HFF-Myc (cell line): ENCODE measurements at regions not wholly inside any gene's neighbourhood (a gene's known extent, or its start where the extent isn't known, plus 50 kb on each side); places are given as distances from the start of the nearest gene placed in this dataset.

Experiments
- DNase-seq: peaks from one replicate; pipeline ENCODE4 v3.0.0-alpha.2; 2011; ENCODE audit warnings: low read depth; ENCODE audit errors: extremely low read depth
- H3K4me3 ChIP-seq: replicated peaks from 2 replicates; pipeline ENCODE4 v1.5.1; 2011; ENCODE audit warnings: low read depth, mild to moderate bottlenecking, control low read depth, low read length
- TF ChIP-seq, protein P1 (sequence below): IDR thresholded peaks from 2 replicates; pipeline ENCODE4 v1.5.1; 2012; ENCODE audit warnings: mild to moderate bottlenecking, low read depth, low read length, control low read depth; ENCODE audit errors: missing control alignments

DNA sequence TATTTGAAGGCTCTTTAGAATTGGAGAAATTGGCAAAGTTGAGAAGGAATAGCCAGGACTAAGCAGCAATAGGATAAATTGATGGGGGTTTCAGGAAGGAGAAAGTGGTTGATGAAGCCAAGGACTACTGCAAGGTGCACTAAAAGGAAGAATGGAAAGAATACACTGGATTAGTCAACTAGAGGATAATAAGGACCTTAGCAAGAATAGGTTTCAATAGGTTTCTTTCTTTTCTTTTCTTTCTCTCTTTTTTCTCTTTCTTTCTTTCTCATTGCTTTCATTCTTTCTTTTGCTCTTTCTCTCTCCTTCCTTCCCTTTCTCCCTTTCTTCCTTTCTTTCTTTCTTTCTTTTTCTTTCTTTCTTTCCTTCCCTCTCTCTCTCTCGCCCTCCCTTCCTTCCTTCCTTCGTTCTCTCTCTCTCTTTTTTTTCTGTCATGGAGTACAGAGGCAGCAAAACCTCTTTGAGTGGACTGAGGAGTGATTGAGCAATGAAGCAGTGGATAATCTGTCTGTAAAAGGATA lies 234.4 kb upstream of the TMC3 start:
- no peak overlapping the region for H3K4me3 ChIP-seq
- TF ChIP-seq, protein P1, sequence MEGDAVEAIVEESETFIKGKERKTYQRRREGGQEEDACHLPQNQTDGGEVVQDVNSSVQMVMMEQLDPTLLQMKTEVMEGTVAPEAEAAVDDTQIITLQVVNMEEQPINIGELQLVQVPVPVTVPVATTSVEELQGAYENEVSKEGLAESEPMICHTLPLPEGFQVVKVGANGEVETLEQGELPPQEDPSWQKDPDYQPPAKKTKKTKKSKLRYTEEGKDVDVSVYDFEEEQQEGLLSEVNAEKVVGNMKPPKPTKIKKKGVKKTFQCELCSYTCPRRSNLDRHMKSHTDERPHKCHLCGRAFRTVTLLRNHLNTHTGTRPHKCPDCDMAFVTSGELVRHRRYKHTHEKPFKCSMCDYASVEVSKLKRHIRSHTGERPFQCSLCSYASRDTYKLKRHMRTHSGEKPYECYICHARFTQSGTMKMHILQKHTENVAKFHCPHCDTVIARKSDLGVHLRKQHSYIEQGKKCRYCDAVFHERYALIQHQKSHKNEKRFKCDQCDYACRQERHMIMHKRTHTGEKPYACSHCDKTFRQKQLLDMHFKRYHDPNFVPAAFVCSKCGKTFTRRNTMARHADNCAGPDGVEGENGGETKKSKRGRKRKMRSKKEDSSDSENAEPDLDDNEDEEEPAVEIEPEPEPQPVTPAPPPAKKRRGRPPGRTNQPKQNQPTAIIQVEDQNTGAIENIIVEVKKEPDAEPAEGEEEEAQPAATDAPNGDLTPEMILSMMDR = no peak
- no peak for DNase-seq

DNA sequence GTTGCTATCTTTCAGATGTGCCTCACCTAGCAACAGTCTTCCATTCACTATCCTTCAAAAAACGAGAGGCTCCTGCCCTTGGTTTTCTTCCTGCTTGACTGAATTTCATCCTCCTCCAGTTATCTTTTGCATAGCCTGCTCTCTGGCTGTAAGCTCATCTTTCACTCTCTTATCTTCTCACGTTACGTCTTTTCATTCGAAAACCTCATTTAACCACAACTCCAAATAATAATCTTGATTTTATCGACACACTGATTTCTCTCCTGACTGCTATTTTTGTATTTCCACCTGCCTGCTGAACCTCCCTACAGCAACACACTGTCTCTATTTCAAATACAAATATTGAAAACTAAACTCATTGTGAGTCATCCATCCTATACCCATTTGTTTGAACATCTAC lies 230.7 kb upstream of the TMC3 start:
- TF ChIP-seq, protein P1 = no peak
- no peak for DNase-seq
- H3K4me3 ChIP-seq = no peak overlapping the region

DNA sequence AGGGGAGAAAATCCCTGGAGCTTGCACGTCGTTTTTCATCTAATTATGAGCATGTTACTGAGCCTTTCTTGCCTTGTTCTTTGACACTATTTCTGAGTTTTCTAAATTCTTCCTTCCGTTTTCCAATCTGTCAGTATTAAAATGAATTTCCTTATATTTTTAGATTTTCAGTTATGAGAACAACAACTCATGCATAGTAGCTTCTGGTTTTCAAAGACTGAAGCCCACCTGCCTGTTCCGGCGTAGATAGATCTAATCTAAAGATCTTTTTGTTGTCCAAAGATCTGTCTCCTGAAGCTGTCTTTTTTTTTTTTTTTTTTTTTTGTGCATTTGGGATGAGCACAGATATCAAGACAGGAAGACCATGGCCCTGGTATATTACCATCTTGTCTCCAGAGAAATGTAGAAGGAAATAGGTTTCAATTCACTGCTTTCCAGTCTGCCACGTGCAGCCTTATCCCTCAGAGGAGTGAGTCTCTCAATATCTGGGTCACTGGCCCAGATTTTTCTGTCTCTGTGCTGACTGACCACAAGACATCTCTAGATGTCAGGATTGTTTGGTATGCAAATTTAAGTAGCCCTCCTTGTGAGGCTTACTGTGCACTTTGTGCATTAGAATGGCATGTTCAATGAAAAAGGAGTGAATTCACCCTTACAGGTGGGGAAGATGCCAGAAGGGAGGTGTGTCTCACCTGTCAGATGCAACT lies 222.3 kb upstream of the TMC3 start:
- H3K4me3 ChIP-seq = no peak overlapping the region
- DNase-seq = no peak
- TF ChIP-seq, protein P1 = no peak

DNA sequence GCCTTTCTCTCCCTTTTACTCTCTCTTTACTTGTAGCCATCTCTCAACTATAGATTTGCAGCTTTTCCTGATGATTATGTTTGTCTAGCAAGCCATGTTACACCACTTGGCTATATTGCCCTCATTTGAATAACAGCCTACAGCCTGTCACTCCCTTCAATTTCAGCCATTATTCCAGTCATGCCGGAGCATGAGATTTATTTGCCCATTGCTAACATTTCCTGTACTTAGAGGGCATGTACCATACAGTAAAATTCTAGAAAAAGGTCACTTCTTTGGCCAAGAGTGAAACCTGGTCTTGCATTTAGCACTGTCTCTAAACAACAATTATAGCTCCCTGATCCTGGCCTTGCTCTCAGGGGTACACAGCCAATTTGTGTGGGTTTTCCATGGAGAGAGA lies 221.7 kb upstream of the TMC3 start:
- TF ChIP-seq, protein P1 = no peak
- no peak for DNase-seq
- no peak overlapping the region for H3K4me3 ChIP-seq

DNA sequence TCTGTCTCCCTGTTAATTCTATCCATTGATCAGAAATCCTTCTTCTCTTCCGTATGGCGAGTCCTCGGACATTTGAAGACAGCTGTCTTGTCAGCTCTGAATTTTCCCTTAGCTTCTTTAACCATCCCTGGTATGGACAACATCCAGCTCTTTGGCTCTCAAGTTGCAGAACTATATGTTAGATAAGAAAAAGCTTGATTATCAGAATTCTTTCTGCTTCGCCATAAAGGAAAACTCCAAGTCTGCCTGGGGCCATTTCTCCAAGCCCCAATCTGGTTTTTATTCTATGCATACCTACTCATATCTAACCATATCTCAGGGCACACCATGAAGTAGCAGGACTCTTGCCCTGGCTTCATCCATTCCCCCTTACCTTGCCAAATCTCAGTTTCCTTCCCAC lies 215.7 kb upstream of the TMC3 start:
- TF ChIP-seq, protein P1 = no peak
- no peak overlapping the region for H3K4me3 ChIP-seq

DNA sequence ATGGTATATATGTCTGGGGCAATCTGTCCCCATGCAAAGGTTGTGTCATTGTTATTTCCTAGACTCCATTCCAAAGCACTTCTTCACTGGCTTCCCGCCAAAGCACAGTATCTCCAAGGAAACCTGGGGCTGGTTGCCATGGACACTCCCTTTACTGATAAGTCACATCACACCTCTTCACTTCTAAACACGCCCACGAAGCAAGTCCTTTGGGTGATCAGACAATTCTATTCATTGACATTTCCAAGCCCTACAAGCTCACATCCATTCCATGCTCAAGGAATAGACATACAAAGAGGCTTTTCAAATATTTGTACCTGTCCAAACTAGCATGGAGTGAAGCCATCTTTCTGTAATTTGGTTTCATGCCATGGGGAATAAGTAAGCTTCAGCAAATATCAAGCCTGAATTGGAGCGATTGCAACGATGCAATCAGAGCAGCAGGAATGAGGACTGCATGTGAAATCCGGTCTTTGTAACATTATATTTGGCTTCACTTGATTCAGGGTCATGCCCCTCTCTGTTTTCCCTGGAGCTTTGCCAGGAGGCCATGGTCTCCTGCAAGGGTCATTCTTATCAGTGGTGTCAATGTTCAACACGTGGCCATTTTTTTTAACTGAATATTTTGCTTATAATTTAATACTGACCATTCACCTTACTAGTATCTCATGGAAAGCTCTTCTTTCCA lies 201.6 kb upstream of the TMC3 start:
- TF ChIP-seq, protein P1 = no peak
- no peak overlapping the region for H3K4me3 ChIP-seq
- DNase-seq = no peak

More for the DNA sequence above, 215.7 kb upstream of the TMC3 start:
- DNase-seq = no peak
